HCT116 (cell line): ENCODE measurements at regions not wholly inside any gene's neighbourhood (a gene's known extent, or its start where the extent isn't known, plus 50 kb on each side); places are given as distances from the start of the nearest gene placed in this dataset.

Experiments
- EZH2 ChIP-seq: fragments of 200-600 bp; sonication (generic); IDR thresholded peaks from 2 replicates; pipeline ENCODE4 v1.6.1; 2017; ENCODE audit warnings: antibody characterized with exemption, mixed run types
- EZH2phosphoT487 ChIP-seq: fragments of 200-600 bp; IDR thresholded peaks from 2 replicates; pipeline ENCODE4 v1.6.1; 2018; ENCODE audit warnings: antibody characterized with exemption, borderline replicate concordance
- POLR2A ChIP-seq: IDR thresholded peaks from 2 replicates; pipeline ENCODE4 v1.7.0; 2011; ENCODE audit warnings: borderline replicate concordance; ENCODE audit not compliant: insufficient read depth, insufficient read length; ENCODE audit errors: extremely low read depth
- POLR2AphosphoS5 ChIP-seq: IDR thresholded peaks from 2 replicates; pipeline ENCODE4 v1.6.1; 2011; ENCODE audit warnings: mild to moderate bottlenecking, low read depth, low read length, moderate library complexity
- SP1 ChIP-seq: IDR thresholded peaks from 2 replicates; pipeline ENCODE4 v1.6.1; 2012; ENCODE audit warnings: low read depth
- ZNF274 ChIP-seq: fragments of 200-500 bp; sonication (Bioruptor generic); IDR thresholded peaks from 2 replicates; pipeline ENCODE4 v1.6.1; 2014; ENCODE audit warnings: mild to moderate bottlenecking, low read depth, low read length, inconsistent platforms
- TF ChIP-seq, protein P1 (sequence below), 3 experiments: fragments of 200-600 bp in 1 of 3; sonication (generic) in 1 of 3; IDR thresholded peaks in 2 of 3; conservative IDR thresholded peaks in 1 of 3; 2 replicates each; pipeline ENCODE4 v1.5.1; 2012 to 2017; ENCODE audit warnings: low read depth in 2 of 3, low read length in 2 of 3, antibody characterized with exemption in 1 of 3, borderline replicate concordance in 1 of 3, control low read depth in 1 of 3, mild to moderate bottlenecking in 1 of 3, mixed read lengths in 1 of 3, mixed run types in 1 of 3, moderate library complexity in 1 of 3; ENCODE audit not compliant: insufficient read depth in 1 of 3
- TF ChIP-seq, protein P2 (sequence below): IDR thresholded peaks from 2 replicates; pipeline ENCODE4 v1.6.1; 2012
- TF ChIP-seq, protein P3 (sequence below): IDR thresholded peaks from 2 replicates; pipeline ENCODE4 v1.6.1; 2012; ENCODE audit warnings: low read depth

DNA sequence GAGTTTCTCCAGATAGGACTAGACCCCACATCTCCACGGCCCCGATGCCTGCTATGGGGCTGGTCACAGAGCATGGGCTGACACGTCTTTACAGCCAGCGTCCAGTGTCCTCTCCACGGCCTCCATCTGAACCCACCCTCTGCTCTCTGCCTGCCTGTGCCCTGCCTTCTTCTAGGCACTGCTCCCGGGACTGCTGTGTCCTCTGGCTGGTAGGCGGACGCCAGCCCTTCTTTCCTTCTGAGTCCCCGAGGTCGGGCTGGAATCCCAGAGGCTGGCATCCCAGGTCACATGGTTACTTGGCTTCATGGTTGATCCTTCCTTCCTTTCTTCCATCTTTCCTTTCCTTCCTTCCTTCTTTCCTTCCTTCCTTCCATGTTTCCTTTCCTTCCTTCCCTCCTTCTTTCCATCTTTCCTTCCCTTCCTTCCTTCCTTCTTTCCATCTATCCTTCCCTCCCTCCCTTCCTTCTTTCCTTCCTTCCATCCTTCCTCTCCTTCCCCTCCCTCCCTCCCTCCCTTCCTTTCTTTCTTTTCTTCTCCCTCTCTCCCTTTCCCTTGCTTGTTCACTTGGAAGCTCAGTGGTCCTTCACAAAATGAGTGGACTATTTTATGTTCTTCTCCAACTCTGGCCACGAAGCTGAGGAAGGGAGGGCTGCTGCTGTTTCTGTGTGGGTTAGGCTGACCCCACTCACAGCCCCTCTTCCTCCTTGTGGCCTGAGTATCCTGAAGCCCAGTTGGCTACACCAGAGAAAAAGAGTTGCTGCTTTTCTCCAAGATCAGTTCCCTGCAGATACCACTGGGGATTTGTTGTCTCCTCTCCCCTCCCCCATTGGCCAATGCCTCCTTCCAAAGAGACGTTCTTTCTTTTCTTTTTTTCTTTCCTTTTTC lies 66.8 kb upstream of the NEURL1B start:
- TF ChIP-seq, protein P1, sequence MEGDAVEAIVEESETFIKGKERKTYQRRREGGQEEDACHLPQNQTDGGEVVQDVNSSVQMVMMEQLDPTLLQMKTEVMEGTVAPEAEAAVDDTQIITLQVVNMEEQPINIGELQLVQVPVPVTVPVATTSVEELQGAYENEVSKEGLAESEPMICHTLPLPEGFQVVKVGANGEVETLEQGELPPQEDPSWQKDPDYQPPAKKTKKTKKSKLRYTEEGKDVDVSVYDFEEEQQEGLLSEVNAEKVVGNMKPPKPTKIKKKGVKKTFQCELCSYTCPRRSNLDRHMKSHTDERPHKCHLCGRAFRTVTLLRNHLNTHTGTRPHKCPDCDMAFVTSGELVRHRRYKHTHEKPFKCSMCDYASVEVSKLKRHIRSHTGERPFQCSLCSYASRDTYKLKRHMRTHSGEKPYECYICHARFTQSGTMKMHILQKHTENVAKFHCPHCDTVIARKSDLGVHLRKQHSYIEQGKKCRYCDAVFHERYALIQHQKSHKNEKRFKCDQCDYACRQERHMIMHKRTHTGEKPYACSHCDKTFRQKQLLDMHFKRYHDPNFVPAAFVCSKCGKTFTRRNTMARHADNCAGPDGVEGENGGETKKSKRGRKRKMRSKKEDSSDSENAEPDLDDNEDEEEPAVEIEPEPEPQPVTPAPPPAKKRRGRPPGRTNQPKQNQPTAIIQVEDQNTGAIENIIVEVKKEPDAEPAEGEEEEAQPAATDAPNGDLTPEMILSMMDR (IDR thresholded peaks at IDR 0.05 in 2 of 3, conservative IDR thresholded peaks at IDR 0.05 in 1 of 3; ENCODE audit: borderline replicate concordance in 1 of 3, insufficient read depth in 1 of 3, low read depth in 2 of 3, low read length in 2 of 3) = no peak
- TF ChIP-seq, protein P2, sequence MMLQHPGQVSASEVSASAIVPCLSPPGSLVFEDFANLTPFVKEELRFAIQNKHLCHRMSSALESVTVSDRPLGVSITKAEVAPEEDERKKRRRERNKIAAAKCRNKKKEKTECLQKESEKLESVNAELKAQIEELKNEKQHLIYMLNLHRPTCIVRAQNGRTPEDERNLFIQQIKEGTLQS = no peak
- TF ChIP-seq EZH2 (no peak), ZNF274 (no peak), EZH2phosphoT487 (no peak), POLR2A (no peak), POLR2AphosphoS5 (no peak), SP1 (no peak)
- TF ChIP-seq, protein P3, sequence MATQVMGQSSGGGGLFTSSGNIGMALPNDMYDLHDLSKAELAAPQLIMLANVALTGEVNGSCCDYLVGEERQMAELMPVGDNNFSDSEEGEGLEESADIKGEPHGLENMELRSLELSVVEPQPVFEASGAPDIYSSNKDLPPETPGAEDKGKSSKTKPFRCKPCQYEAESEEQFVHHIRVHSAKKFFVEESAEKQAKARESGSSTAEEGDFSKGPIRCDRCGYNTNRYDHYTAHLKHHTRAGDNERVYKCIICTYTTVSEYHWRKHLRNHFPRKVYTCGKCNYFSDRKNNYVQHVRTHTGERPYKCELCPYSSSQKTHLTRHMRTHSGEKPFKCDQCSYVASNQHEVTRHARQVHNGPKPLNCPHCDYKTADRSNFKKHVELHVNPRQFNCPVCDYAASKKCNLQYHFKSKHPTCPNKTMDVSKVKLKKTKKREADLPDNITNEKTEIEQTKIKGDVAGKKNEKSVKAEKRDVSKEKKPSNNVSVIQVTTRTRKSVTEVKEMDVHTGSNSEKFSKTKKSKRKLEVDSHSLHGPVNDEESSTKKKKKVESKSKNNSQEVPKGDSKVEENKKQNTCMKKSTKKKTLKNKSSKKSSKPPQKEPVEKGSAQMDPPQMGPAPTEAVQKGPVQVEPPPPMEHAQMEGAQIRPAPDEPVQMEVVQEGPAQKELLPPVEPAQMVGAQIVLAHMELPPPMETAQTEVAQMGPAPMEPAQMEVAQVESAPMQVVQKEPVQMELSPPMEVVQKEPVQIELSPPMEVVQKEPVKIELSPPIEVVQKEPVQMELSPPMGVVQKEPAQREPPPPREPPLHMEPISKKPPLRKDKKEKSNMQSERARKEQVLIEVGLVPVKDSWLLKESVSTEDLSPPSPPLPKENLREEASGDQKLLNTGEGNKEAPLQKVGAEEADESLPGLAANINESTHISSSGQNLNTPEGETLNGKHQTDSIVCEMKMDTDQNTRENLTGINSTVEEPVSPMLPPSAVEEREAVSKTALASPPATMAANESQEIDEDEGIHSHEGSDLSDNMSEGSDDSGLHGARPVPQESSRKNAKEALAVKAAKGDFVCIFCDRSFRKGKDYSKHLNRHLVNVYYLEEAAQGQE = no peak
